ENCODE measurements at regions not wholly inside any gene's neighbourhood (a gene's known extent, or its start where the extent isn't known, plus 50 kb on each side); places are given as distances from the start of the nearest gene placed in this dataset.

DNA sequence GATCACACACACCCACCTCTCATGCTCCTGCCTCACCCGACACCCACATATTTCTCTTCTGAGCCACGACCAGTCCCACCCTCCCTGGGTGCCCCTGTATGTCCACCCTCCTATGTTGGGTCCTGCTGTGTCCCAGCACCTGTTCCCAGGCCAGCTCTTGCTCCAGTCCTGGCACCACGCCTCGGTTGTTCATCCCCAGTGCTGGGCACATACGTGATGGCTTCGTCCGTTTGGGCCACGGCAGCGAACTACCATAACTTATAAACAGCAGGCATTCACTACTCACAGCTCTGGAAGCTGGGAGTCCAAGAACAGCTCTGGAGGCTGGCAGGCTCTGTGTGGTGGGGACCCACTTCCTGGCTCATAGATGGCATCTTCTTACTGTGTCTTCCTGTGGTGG lies 116.9 kb downstream of the BRD1 start:
- H3K27me3 ChIP-seq (ENCODE audit: control insufficient read depth, low read length) = peaks cover 11% of the 10 kb centered on the region; the same call in 1 of the 2 replicates

DNA sequence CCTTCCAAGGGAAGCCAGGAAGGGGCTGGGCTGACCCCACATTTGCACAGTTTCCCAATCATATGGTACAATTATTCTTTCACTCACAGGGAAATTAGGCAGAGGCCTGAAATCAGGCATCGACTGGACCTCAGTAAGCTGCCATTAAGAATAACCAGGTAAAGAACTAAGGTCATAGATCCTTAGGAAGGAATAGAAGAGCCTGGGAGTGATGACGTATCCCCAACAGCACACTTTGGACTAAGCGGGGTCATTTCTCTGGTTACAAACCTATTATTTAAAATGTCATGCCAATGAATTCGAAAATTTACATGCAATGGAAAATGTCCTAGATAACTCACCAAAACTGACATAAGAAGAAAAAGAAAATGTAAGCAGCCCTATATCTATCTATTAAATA lies 118.2 kb downstream of the BRD1 start:
- no peaks in the 10 kb centered on the region for H3K4me1 ChIP-seq (ENCODE audit: control insufficient read depth, low read length)
- H3K36me3 ChIP-seq (ENCODE audit: control insufficient read depth, low read length) = no peaks in the 10 kb centered on the region
- no peaks in the 10 kb centered on the region for H3K9me3 ChIP-seq (ENCODE audit: control insufficient read depth, insufficient read depth, low read length)
- no peaks in the 10 kb centered on the region for H3F3A ChIP-seq (ENCODE audit: control insufficient read depth, insufficient read depth)
- H3K4me2 ChIP-seq (ENCODE audit: low read length) = no peak overlapping the region
- no peak overlapping the region for H3K27ac ChIP-seq (ENCODE audit: low read depth, low read length)
- H3K4me3 ChIP-seq (ENCODE audit: low read length) = no peak overlapping the region
- no peaks in the 10 kb centered on the region for H3K9me2 ChIP-seq (replicated peaks; ENCODE audit: control insufficient read depth, low read length)
- TF ChIP-seq, protein P1, sequence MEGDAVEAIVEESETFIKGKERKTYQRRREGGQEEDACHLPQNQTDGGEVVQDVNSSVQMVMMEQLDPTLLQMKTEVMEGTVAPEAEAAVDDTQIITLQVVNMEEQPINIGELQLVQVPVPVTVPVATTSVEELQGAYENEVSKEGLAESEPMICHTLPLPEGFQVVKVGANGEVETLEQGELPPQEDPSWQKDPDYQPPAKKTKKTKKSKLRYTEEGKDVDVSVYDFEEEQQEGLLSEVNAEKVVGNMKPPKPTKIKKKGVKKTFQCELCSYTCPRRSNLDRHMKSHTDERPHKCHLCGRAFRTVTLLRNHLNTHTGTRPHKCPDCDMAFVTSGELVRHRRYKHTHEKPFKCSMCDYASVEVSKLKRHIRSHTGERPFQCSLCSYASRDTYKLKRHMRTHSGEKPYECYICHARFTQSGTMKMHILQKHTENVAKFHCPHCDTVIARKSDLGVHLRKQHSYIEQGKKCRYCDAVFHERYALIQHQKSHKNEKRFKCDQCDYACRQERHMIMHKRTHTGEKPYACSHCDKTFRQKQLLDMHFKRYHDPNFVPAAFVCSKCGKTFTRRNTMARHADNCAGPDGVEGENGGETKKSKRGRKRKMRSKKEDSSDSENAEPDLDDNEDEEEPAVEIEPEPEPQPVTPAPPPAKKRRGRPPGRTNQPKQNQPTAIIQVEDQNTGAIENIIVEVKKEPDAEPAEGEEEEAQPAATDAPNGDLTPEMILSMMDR (IDR thresholded peaks at IDR 0.05; ENCODE audit: low read depth, low read length, poor library complexity, severe bottlenecking) = no peak
- no peak for TF ChIP-seq EZH2phosphoT487 (IDR thresholded peaks at IDR 0.05; ENCODE audit: borderline replicate concordance, low read length)
- H3K27me3 ChIP-seq (ENCODE audit: control insufficient read depth, low read length) = peaks cover 11% of the 10 kb centered on the region; the same call in 1 of the 2 replicates
- no peaks in the 10 kb centered on the region for H4K20me1 ChIP-seq (ENCODE audit: control insufficient read depth, insufficient read depth, low read depth, low read length)
- no peaks in the 10 kb centered on the region for H3K79me2 ChIP-seq (ENCODE audit: control insufficient read depth, low read length)

More for the DNA sequence above, 116.9 kb downstream of the BRD1 start:
- no peaks in the 10 kb centered on the region for H3K4me1 ChIP-seq (ENCODE audit: control insufficient read depth, low read length)
- no peak overlapping the region for H3K27ac ChIP-seq (ENCODE audit: low read depth, low read length)
- H4K20me1 ChIP-seq (ENCODE audit: control insufficient read depth, insufficient read depth, low read depth, low read length) = no peaks in the 10 kb centered on the region
- no peaks in the 10 kb centered on the region for H3F3A ChIP-seq (ENCODE audit: control insufficient read depth, insufficient read depth)
- TF ChIP-seq EZH2phosphoT487 (IDR thresholded peaks at IDR 0.05; ENCODE audit: borderline replicate concordance, low read length) = no peak
- TF ChIP-seq, protein P1 (IDR thresholded peaks at IDR 0.05; ENCODE audit: low read depth, low read length, poor library complexity, severe bottlenecking) = no peak
- H3K9me3 ChIP-seq (ENCODE audit: control insufficient read depth, insufficient read depth, low read length) = no peaks in the 10 kb centered on the region
- no peaks in the 10 kb centered on the region for H3K79me2 ChIP-seq (ENCODE audit: control insufficient read depth, low read length)
- H3K36me3 ChIP-seq (ENCODE audit: control insufficient read depth, low read length) = no peaks in the 10 kb centered on the region
- H3K9me2 ChIP-seq (replicated peaks; ENCODE audit: control insufficient read depth, low read length) = no peaks in the 10 kb centered on the region
- no peak overlapping the region for H3K4me3 ChIP-seq (ENCODE audit: low read length)
- no peak overlapping the region for H3K4me2 ChIP-seq (ENCODE audit: low read length)

DNA sequence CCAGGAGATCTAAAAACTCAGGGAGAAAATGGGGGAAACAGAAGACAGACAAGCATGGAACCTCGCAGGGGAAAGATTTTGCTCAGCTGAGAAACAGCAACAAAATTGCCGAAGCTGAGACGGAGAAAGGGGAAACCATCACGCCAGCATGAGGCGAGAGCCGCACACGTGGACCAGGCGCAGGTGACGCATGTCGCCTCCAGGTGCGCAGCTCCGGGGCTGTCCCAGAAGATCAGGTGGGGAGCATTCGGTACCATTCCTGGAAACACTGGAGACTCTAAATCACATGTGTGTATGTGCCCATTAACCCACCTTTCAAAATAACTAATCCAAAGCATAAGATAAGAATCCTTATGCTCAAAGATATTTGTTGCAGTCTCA lies 121.7 kb downstream of the BRD1 start:
- H3K36me3 ChIP-seq (ENCODE audit: control insufficient read depth, low read length) = no peaks in the 10 kb centered on the region

More for the DNA sequence above, 121.7 kb downstream of the BRD1 start:
- H4K20me1 ChIP-seq (ENCODE audit: control insufficient read depth, insufficient read depth, low read depth, low read length) = no peaks in the 10 kb centered on the region
- H3K4me1 ChIP-seq (ENCODE audit: control insufficient read depth, low read length) = no peaks in the 10 kb centered on the region
- peaks cover 11% of the 10 kb centered on the region; the same call in 1 of the 2 replicates for H3K27me3 ChIP-seq (ENCODE audit: control insufficient read depth, low read length)
- no peaks in the 10 kb centered on the region for H3F3A ChIP-seq (ENCODE audit: control insufficient read depth, insufficient read depth)
- peaks cover 11% of the 10 kb centered on the region for H3K9me3 ChIP-seq (ENCODE audit: control insufficient read depth, insufficient read depth, low read length)
- TF ChIP-seq, protein P1 (IDR thresholded peaks at IDR 0.05; ENCODE audit: low read depth, low read length, poor library complexity, severe bottlenecking) = no peak
- no peak for TF ChIP-seq EZH2phosphoT487 (IDR thresholded peaks at IDR 0.05; ENCODE audit: borderline replicate concordance, low read length)
- no peaks in the 10 kb centered on the region for H3K79me2 ChIP-seq (ENCODE audit: control insufficient read depth, low read length)
- no peak overlapping the region for H3K4me3 ChIP-seq (ENCODE audit: low read length)
- H3K4me2 ChIP-seq (ENCODE audit: low read length) = no peak overlapping the region
- H3K9me2 ChIP-seq (replicated peaks; ENCODE audit: control insufficient read depth, low read length) = no peaks in the 10 kb centered on the region
- no peak overlapping the region for H3K27ac ChIP-seq (ENCODE audit: low read depth, low read length)
